GM12875 (cell line): ENCODE measurements at regions not wholly inside any gene's neighbourhood (a gene's known extent, or its start where the extent isn't known, plus 50 kb on each side); places are given as distances from the start of the nearest gene placed in this dataset.

Experiments used
- H3K4me3 ChIP-seq: one replicate; pipeline ENCODE4 v1.5.1; 2011; ENCODE audit warnings: low read depth, low read length, control low read depth
- TF ChIP-seq, protein P1 (sequence below): IDR thresholded peaks from 2 replicates; pipeline ENCODE4 v1.5.1; 2011; ENCODE audit warnings: low read depth, mild to moderate bottlenecking, control low read depth, inconsistent platforms, low read length, moderate library complexity, borderline replicate concordance; ENCODE audit not compliant: insufficient read depth

DNA sequence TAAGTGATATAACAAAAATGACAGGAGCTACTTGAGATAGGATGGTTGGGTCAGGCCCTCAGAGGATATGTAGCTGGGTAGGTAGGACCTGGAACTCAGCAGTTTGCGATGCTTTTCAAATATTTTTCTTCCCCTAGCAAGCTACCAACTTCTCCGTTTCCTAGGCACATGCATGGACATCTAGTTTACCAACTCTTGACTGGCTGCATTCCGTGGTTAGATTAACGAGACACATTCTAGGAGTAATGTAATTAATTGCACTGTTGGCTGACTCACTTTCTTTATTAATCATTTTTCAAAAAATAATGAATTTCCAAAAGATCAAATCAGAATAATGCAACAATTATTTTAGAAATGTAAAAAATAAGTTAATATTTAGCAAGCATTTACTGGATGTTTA lies 95.9 kb downstream of the MACIR start:
- TF ChIP-seq, protein P1, sequence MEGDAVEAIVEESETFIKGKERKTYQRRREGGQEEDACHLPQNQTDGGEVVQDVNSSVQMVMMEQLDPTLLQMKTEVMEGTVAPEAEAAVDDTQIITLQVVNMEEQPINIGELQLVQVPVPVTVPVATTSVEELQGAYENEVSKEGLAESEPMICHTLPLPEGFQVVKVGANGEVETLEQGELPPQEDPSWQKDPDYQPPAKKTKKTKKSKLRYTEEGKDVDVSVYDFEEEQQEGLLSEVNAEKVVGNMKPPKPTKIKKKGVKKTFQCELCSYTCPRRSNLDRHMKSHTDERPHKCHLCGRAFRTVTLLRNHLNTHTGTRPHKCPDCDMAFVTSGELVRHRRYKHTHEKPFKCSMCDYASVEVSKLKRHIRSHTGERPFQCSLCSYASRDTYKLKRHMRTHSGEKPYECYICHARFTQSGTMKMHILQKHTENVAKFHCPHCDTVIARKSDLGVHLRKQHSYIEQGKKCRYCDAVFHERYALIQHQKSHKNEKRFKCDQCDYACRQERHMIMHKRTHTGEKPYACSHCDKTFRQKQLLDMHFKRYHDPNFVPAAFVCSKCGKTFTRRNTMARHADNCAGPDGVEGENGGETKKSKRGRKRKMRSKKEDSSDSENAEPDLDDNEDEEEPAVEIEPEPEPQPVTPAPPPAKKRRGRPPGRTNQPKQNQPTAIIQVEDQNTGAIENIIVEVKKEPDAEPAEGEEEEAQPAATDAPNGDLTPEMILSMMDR = no peak
- no peak overlapping the region for H3K4me3 ChIP-seq

DNA sequence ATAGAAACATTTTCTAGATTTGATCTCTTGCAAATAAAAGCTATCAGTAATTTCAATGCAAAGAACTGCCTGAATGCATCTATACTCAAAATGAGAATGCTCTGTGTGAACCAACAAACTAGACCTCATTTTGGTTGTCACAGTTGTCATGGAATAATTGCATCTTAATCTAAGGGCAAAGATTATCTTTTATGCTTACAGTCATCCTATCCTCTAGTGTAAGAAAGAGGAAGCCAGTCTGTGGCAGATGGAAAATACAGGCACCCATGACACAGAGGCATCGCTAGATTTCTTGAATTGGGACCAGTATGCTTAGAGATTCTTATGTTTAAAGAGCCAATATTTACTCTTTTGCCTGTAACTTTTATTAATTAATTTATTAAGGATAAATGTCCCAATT lies 95.0 kb downstream of the MACIR start:
- H3K4me3 ChIP-seq = no peak overlapping the region

DNA sequence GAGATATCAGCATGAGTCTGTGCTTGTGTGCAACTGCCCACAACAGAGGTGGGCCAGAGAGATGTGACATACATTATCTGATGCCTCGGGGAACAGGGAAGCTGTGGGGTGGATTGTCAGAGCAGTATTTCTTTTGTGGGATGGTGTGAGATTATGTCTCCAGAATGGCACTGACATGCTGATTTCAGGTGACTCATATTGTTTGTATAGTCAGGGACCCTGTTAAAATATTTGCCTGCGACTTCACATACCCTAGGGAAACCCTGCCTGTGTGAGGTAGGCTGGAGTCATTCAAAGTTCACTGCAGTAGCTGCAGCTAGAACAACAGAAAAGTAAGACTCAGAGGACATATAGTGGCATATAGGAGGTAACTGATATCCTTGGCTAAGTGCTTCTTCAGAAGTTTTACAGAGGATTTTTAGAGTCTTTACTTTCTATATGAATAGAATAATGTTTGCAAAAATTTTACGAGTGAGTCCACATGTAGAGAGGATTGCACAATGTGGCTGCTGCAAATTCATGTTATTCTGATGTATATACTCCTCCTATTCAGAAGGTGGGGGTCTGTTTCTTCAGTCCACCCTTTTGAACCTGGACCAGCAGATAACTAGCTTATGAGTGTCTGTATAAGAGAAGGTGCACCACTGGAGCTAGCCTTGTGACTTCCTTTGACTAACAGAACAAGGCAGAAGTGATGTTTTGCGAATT lies 89.3 kb downstream of the MACIR start:
- no peak overlapping the region for H3K4me3 ChIP-seq

More for the DNA sequence above, 95.0 kb downstream of the MACIR start:
- TF ChIP-seq, protein P1 = no peak

DNA sequence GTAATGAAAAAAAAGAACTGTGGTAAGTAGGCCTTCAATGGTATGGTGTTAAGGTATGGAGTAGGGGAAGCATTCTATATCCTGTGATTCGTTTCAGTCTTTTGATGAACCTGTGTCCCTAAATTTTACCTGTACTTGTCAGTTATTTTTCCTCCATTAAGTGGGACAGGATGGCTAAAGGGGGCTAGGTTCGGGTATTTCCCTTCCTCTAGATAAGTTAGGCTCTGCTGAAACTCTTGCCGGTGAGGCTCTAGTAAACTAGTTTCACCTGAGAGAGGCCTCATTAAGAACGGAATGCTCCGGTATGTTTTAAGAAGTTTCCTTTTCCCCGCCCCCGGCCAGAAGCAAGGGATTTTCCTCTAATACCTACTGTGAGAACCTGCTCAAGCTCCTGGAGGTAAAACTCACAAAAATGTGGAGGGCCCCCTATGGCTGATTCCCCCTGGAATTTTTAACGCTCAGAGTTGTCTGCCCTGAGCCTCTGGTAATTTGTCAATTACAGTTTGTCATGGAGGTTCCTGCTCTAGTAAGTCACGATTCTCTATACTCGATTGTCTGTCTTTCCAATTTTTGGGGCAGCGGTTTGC lies 87.7 kb downstream of the MACIR start:
- TF ChIP-seq, protein P1 = no peak
- no peak overlapping the region for H3K4me3 ChIP-seq

More for the DNA sequence above, 89.3 kb downstream of the MACIR start:
- TF ChIP-seq, protein P1 = no peak

GRCh38 chr5:103345461-103345860 lies 86.9 kb downstream of the MACIR start:
- H3K4me3 ChIP-seq = no peak overlapping the region
- TF ChIP-seq, protein P1 = no peak

DNA sequence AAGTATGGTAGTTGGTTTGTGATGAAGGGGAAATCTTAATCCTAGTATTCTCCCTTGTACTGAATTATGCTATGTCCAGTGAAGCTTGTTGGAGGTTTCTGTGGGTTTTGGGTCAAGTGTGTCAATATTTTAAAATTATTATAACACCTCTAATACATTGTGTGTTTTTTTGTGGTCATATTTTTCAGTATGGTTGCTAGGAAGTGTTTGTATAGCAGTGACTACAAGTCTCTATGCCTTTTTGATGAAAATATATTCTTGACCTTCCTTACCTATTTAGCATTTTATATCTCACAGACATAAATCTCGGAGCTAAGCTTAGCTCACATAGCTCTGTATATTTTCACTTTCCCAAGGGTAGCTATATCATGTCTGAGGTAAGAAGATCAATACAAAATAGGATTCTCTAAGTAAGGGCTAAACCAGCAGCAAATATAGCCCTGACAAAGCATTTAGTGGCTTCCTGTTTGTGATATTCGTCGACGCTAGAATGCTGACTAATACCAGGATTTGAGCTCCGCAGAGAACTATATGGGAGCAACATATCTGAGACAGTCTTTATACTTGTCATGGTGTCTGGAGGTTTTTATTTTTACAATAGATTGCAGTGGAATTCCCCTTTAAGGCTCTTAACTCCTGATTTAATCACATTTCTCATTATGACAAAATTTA lies 82.3 kb downstream of the MACIR start:
- H3K4me3 ChIP-seq = no peak overlapping the region

More for the DNA sequence above, 82.3 kb downstream of the MACIR start:
- TF ChIP-seq, protein P1 = no peak
